Common myeloid progenitor, CD34-positive (primary cell): ENCODE measurements at regions not wholly inside any gene's neighbourhood (a gene's known extent, or its start where the extent isn't known, plus 50 kb on each side); places are given as distances from the start of the nearest gene placed in this dataset.
"Not testable (repeated sequence)": the region's sequence is repeated elsewhere in the genome, so short reads cannot be mapped to it uniquely, and the experiment has no call there.

ENCODE experiments used
- CTCF ChIA-PET: fragments of 350-600 bp; sonication (Branson Sonifier 250); formaldehyde crosslinking; loops from one replicate; lab custom pipeline; 2021; ENCODE audit warnings: antibody characterized with exemption; lab: Charles Lee
- POLR2A ChIA-PET: fragments of 350-600 bp; sonication (Branson Sonifier 250); formaldehyde crosslinking; loops from one replicate; lab custom pipeline; 2021; ENCODE audit warnings: antibody characterized with exemption; lab: Charles Lee
- DNase-seq, 3 donors: peaks; one replicate each; pipeline versions ENCODE4 v3.0.0 to v3.0.0-alpha.2; 2013
- H3K27ac ChIP-seq, 2 experiments: 1 replicate in 1 of 2; 2 replicates in 1 of 2; pipeline ENCODE4 v1.7.0; 2013; ENCODE audit warnings: inconsistent platforms in 2 of 2, low read length in 2 of 2, mild to moderate bottlenecking in 2 of 2, low read depth in 1 of 2, moderate library complexity in 1 of 2; ENCODE audit not compliant: severe bottlenecking in 2 of 2, insufficient read depth in 1 of 2, poor library complexity in 1 of 2
- H3K27me3 ChIP-seq, 5 experiments: replicated peaks in 2 of 5; 1 replicate in 3 of 5; 2 replicates in 2 of 5; pipeline versions ENCODE4 v1.6.1 to v1.7.0; 2013; ENCODE audit warnings: low read length in 4 of 5, mild to moderate bottlenecking in 2 of 5, moderate library complexity in 2 of 5, inconsistent platforms in 1 of 5; ENCODE audit not compliant: insufficient read depth in 5 of 5, control insufficient read depth in 4 of 5
- H3K36me3 ChIP-seq, 4 experiments: 1 replicate in 2 of 4; 2 replicates in 2 of 4; pipeline versions ENCODE4 v1.6.1 to v1.7.0; 2013; ENCODE audit warnings: low read length in 3 of 4, control low read depth in 1 of 4, mild to moderate bottlenecking in 1 of 4; ENCODE audit not compliant: control insufficient read depth in 4 of 4, insufficient read depth in 4 of 4
- H3K4me1 ChIP-seq, 4 experiments: 1 replicate in 3 of 4; 2 replicates in 1 of 4; pipeline versions ENCODE4 v1.6.1 to v1.7.1; 2013; ENCODE audit warnings: low read length in 3 of 4, mild to moderate bottlenecking in 3 of 4, control low read depth in 1 of 4, inconsistent platforms in 1 of 4, moderate library complexity in 1 of 4; ENCODE audit not compliant: control insufficient read depth in 4 of 4, insufficient read depth in 4 of 4; ENCODE audit errors: control extremely low read depth in 1 of 4
- H3K4me3 ChIP-seq, 7 experiments: 1 replicate in 4 of 7; 2 replicates in 3 of 7; pipeline versions ENCODE4 v1.5.1 to v1.7.0; 2013; ENCODE audit warnings: mild to moderate bottlenecking in 7 of 7, low read length in 6 of 7, moderate library complexity in 6 of 7, inconsistent platforms in 2 of 7, low read depth in 2 of 7, control low read depth in 1 of 7; ENCODE audit not compliant: insufficient read depth in 4 of 7, control insufficient read depth in 1 of 7; ENCODE audit errors: extremely low read depth in 1 of 7
- H3K9me3 ChIP-seq, 5 experiments: 1 replicate in 4 of 5; 2 replicates in 1 of 5; pipeline versions ENCODE4 v1.6.1 to v1.7.1; 2013; ENCODE audit warnings: low read length in 4 of 5, mild to moderate bottlenecking in 2 of 5, inconsistent platforms in 1 of 5, low read depth in 1 of 5, moderate library complexity in 1 of 5; ENCODE audit not compliant: control insufficient read depth in 4 of 5, insufficient read depth in 2 of 5; ENCODE audit errors: control extremely low read depth in 1 of 5
- WGBS: methylation state at CpG from one replicate; pipeline ENCODE4 v1.1.5; 2013; ENCODE audit not compliant: insufficient coverage; 5-methylcytosine and 5-hydroxymethylcytosine counted together

DNA sequence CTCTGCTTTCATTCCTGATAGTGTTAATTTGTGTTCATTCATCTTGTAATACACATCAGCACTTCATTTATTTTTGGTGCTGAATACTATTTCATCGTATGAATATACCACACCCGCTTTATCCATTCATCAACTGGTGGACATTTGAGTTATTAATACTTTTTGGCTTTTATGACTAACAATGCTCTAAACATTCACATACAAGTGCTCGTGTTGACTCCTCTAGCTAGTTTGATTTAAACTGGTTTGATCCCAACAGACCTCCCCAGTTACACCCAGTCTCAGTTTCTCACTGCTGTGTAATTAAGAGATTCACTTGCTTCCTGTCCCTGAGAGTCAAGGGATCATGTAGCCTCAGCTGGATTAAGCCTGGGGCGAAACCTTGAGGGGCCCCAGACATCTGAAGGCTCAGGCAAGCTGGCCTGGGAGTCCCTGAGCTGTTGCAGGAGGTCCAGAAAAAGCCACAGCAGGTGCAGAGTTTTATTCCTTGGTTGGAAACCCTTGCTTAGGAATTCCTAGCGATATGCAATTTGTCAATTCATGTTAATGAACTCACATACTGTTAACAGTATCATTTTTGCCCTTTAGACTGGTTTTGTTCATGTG lies 52.8 kb upstream of the CLDN24 start:
- POLR2A ChIA-PET, result no interaction called here
- no peak for DNase-seq
- no peaks in the 10 kb centered on the region for H3K36me3 ChIP-seq
- 87% methylated on average over 2 of the region's 5 CpGs for WGBS
- peaks cover 1 to 19% (median 10%) of the 10 kb centered on the region in 5 experiments for H3K9me3 ChIP-seq
- no peaks in the 10 kb centered on the region for H3K27me3 ChIP-seq
- CTCF ChIA-PET, result interaction anchor here (1.2 kb wide), 1 partner anchor 16 kb away, joined by 5 read pairs; no protein-coding TSS in a partner anchor
- H3K4me3 ChIP-seq, result no peak overlapping the region
- H3K4me1 ChIP-seq, result no peaks in the 10 kb centered on the region
- H3K27ac ChIP-seq, result no peak overlapping the region

DNA sequence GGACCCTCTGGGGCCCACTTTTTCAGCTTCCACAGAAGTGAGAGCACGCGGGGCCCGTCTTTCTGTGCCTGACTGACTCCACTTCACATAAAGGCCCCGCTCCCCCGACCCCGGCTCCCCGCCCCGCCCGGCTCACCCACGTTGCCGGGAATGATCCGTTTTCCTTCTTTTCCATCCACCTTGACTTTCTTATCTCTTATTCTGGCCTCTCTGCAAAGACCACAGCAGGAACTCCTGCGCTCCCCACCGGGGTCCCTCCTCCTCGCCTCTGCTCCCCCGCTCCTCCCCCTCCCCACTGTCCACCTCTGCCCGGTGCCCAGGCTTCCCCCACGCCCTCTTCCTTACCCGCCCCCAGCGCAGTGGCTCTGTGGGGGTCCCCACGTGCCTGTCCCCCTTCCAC lies 54.2 kb upstream of the CLDN24 start:
- ChIA-PET CTCF (no interaction called here), POLR2A (no interaction called here)
- 91% methylated on average over 9 of the region's 21 CpGs for WGBS
- no peak overlapping the region for H3K4me3 ChIP-seq
- H3K4me1 ChIP-seq, result no peaks in the 10 kb centered on the region
- peaks cover 1 to 23% (median 10%) of the 10 kb centered on the region in 5 experiments for H3K9me3 ChIP-seq
- H3K27ac ChIP-seq, result no peak overlapping the region
- no peaks in the 10 kb centered on the region for H3K36me3 ChIP-seq
- no peak for DNase-seq
- H3K27me3 ChIP-seq, result no peaks in the 10 kb centered on the region

- ChIA-PET POLR2A (no interaction called here), CTCF (no interaction called here)
- DNase-seq, result no peak
- Histone ChIP-seq H3K27ac (no peak overlapping the region), H3K4me1 (no peaks in the 10 kb centered on the region), H3K27me3 (no peaks in the 10 kb centered on the region), H3K9me3 (peaks cover 0 to 23% (median 8%) of the 10 kb centered on the region in 5 experiments), H3K36me3 (no peaks in the 10 kb centered on the region), H3K4me3 (no peak overlapping the region)
- WGBS, result 100% methylated on average over 5 of the region's 5 CpGs
Measured at GRCh38 chr4:183377491-183377890, 55.3 kb upstream of the CLDN24 start.

GRCh38 chr4:183378347-183378746 lies 56.1 kb upstream of the CLDN24 start:
- CTCF ChIA-PET, POLR2A ChIA-PET: not testable (repeated sequence)
- 93% methylated on average over 5 of the region's 7 CpGs for WGBS

DNA sequence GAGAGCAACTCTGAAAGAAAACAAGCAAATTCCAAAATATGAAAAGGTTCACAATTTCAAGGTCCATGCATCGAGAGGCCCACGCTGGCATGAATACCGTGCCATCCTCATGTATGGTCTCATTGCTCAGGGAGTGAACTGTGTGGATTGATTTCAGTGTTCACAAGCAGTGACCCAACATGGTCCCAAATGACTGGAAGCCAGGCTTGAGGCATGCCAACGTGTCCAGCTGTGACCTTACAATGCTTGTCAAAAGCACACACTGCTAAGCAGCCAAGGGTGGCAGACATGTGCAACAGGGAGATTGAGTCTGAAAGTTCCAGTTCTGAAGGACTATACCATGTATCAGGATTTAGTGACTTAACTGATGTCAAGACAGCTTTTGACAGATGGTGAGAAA lies 58.7 kb upstream of the CLDN24 start:
- no peak overlapping the region for H3K27ac ChIP-seq
- H3K4me1 ChIP-seq, result no peaks in the 10 kb centered on the region
- no peak for DNase-seq
- ChIA-PET POLR2A (no interaction called here), CTCF (no interaction called here)
- no peak overlapping the region for H3K4me3 ChIP-seq
- H3K9me3 ChIP-seq, result peaks cover 0 to 34% (median 14%) of the 10 kb centered on the region in 5 experiments
- no peaks in the 10 kb centered on the region for H3K27me3 ChIP-seq
- H3K36me3 ChIP-seq, result no peaks in the 10 kb centered on the region
- WGBS, result 97% methylated on average over 4 of the region's 4 CpGs

More at GRCh38 chr4:183378347-183378746, 56.1 kb upstream of the CLDN24 start:
- H3K36me3 ChIP-seq, H3K27ac ChIP-seq, DNase-seq, H3K4me1 ChIP-seq, H3K27me3 ChIP-seq, H3K4me3 ChIP-seq: not testable (repeated sequence)
- peaks cover 0 to 17% (median 6%) of the 10 kb centered on the region in 5 experiments for H3K9me3 ChIP-seq

DNA sequence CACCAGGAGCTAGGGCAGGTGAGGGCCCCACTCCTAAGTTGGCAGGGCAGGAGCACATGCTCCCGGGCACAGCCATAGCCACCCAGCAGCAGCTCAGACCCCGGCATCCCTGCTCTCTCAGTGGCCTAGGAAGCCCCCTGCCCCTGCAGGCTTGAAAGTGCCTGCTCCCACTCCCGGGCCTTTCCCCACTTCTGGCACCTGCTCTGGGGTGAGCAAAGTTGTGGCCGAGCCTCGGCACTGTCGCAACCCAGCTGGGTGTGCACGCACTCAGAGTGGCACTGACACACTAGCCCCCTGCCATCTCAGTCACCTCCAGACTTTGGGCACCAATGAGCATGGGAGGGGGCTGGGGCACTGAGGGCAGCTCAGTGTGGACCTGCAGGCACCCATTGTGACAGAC lies 60.8 kb upstream of the CDKN2AIP start:
- Histone ChIP-seq H3K27ac (no peak overlapping the region), H3K4me1 (no peaks in the 10 kb centered on the region), H3K9me3 (peaks cover 0 to 30% (median 14%) of the 10 kb centered on the region in 5 experiments), H3K27me3 (no peaks in the 10 kb centered on the region), H3K36me3 (no peaks in the 10 kb centered on the region), H3K4me3 (no peak overlapping the region)
- POLR2A ChIA-PET, result no interaction called here
- 95% methylated on average over 6 of the region's 7 CpGs for WGBS
- CTCF ChIA-PET, result interaction anchor here (1.0 to 1.3 kb wide), 3 partner anchors 12 to 30 kb away, joined by 3 to 5 read pairs (median 3); no protein-coding TSS in a partner anchor
- DNase-seq, result no peak

GRCh38 chr4:183384516-183384915 lies 59.9 kb upstream of the CDKN2AIP start:
- no peak overlapping the region for H3K4me3 ChIP-seq
- peaks cover 0 to 25% (median 14%) of the 10 kb centered on the region in 5 experiments for H3K9me3 ChIP-seq
- CTCF ChIA-PET, result interaction anchor here (1.0 to 1.3 kb wide), 2 partner anchors 14 to 31 kb away, joined by 3 to 5 read pairs; no protein-coding TSS in a partner anchor
- H3K27ac ChIP-seq, result no peak overlapping the region
- no peaks in the 10 kb centered on the region for H3K36me3 ChIP-seq
- POLR2A ChIA-PET, result no interaction called here
- DNase-seq, result no peak
- H3K4me1 ChIP-seq, result no peaks in the 10 kb centered on the region
- no peaks in the 10 kb centered on the region for H3K27me3 ChIP-seq
- no CpG with 5 or more reads among the region's 1 CpG for WGBS
